GM21360 (cell line): ENCODE measurements at regions not wholly inside any gene's neighbourhood (a gene's known extent, or its start where the extent isn't known, plus 50 kb on each side); places are given as distances from the start of the nearest gene placed in this dataset.

ENCODE experiments used
- ATAC-seq: cut with Tn5 transposase; IDR thresholded peaks from one replicate; pipeline ENCODE4 v1.9.1; 2021; ENCODE audit warnings: mild to moderate bottlenecking, moderate library complexity; ENCODE audit not compliant: unreplicated experiment

GRCh38 chr9:31065691-31066090 is 1318.8 kb upstream of the ACO1 start:
- no peak for ATAC-seq

GRCh38 chr9:31067418-31067817 is 1317.0 kb upstream of the ACO1 start:
- ATAC-seq: no peak

GRCh38 chr9:31071606-31072286 is 1312.7 kb upstream of the ACO1 start:
- ATAC-seq: no peak

GRCh38 chr9:31078175-31078574 is 1306.3 kb upstream of the ACO1 start:
- no peak for ATAC-seq

GRCh38 chr9:31084350-31084749 is 1300.1 kb upstream of the ACO1 start:
- no peak for ATAC-seq

GRCh38 chr9:31089549-31090221 is 1294.8 kb upstream of the ACO1 start:
- no peak for ATAC-seq

GRCh38 chr9:31100311-31100710 is 1284.1 kb upstream of the ACO1 start:
- ATAC-seq: no peak

GRCh38 chr9:31103836-31104235 is 1280.6 kb upstream of the ACO1 start:
- no peak for ATAC-seq

- no peak for ATAC-seq
Measured at GRCh38 chr9:31104249-31104648, 1280.2 kb upstream of the ACO1 start.

GRCh38 chr9:31112491-31112890 is 1272.0 kb upstream of the ACO1 start:
- ATAC-seq: no peak

- no peak for ATAC-seq
Measured at GRCh38 chr9:31114346-31114745, 1270.1 kb upstream of the ACO1 start.

GRCh38 chr9:31119890-31120454 is 1264.5 kb upstream of the ACO1 start:
- ATAC-seq: peak; percentile 90

GRCh38 chr9:31124389-31124788 is 1260.1 kb upstream of the ACO1 start:
- no peak for ATAC-seq

GRCh38 chr9:31135567-31135966 is 1248.9 kb upstream of the ACO1 start:
- no peak for ATAC-seq

GRCh38 chr9:31136524-31136923 is 1247.9 kb upstream of the ACO1 start:
- no peak for ATAC-seq

GRCh38 chr9:31137176-31138160 is 1247.0 kb upstream of the ACO1 start:
- no peak for ATAC-seq

- ATAC-seq: peak; percentile 67
Measured at GRCh38 chr9:31140316-31140715, 1244.1 kb upstream of the ACO1 start.

- ATAC-seq: no peak
Measured at GRCh38 chr9:31142456-31142855, 1242.0 kb upstream of the ACO1 start.

- ATAC-seq: no peak
Measured at GRCh38 chr9:31144614-31145013, 1239.8 kb upstream of the ACO1 start.

- peak; percentile 95 for ATAC-seq
Measured at GRCh38 chr9:31146485-31147166, 1237.8 kb upstream of the ACO1 start.
